ENCODE measurements at regions not wholly inside any gene's neighbourhood (a gene's known extent, or its start where the extent isn't known, plus 50 kb on each side); places are given as distances from the start of the nearest gene placed in this dataset.
"Not testable (repeated sequence)": the region's sequence is repeated elsewhere in the genome, so short reads cannot be mapped to it uniquely, and the experiment has no call there.

DNA sequence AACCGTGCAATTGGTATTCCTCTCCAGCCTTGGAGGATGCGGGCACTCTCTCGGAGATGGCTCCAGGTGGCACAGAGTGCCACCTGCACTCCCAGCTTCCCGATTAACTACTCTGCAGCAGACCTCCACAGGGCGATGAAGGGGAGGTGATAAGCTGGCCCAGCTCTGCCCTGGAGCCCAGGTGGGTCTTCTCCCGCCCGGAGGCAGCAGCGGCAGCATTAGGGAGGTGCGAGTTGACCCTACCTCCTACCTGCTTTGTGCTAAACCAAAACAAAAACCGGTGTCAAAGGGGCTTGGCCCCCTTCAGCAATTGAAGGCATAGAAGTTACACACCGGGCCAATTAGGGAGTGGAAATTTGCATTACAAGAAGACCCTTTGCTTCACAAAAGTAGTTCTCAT, 137.4 kb upstream of the MAMLD1 start:
- Histone ChIP-seq H3K9me3 (ENCODE audit: control insufficient read depth in 2 of 2, insufficient read depth in 1 of 2, low read depth in 1 of 2, low read length in 1 of 2) (no peaks in the 10 kb centered on the region), H3K27me3 (ENCODE audit: control insufficient read depth in 1 of 2, insufficient read depth in 2 of 2, low read length in 2 of 2) (no peaks in the 10 kb centered on the region), H3K36me3 (ENCODE audit: control insufficient read depth in 2 of 2, insufficient read depth in 2 of 2, low read length in 1 of 2) (no peaks in the 10 kb centered on the region), H3K27ac (ENCODE audit: low read depth in 2 of 2, low read length in 1 of 2) (no peak overlapping the region), H3K4me1 (ENCODE audit: control insufficient read depth in 2 of 2, insufficient read depth in 2 of 2, low read length in 1 of 2) (no peaks in the 10 kb centered on the region), H3K4me3 (ENCODE audit: low read depth in 1 of 2, low read length in 2 of 2) (no peak overlapping the region)
- 64 to 75% methylated on average over 11 of the region's 11 CpGs for WGBS, 2 donors

- Histone ChIP-seq H3K9me3 (ENCODE audit: control insufficient read depth in 2 of 2, insufficient read depth in 1 of 2, low read depth in 1 of 2, low read length in 1 of 2) (no peaks in the 10 kb centered on the region), H3K4me1 (ENCODE audit: control insufficient read depth in 2 of 2, insufficient read depth in 2 of 2, low read length in 1 of 2) (no peaks in the 10 kb centered on the region), H3K27ac (ENCODE audit: low read depth in 2 of 2, low read length in 1 of 2) (no peak overlapping the region), H3K27me3 (ENCODE audit: control insufficient read depth in 1 of 2, insufficient read depth in 2 of 2, low read length in 2 of 2) (no peaks in the 10 kb centered on the region), H3K4me3 (ENCODE audit: low read depth in 1 of 2, low read length in 2 of 2) (no peak overlapping the region), H3K36me3 (ENCODE audit: control insufficient read depth in 2 of 2, insufficient read depth in 2 of 2, low read length in 1 of 2) (no peaks in the 10 kb centered on the region)
- 61 to 86% methylated on average over 9 of the region's 9 CpGs for WGBS, 2 donors
Observed at GRCh38 chrX:150226223-150226965, 136.7 kb upstream of the MAMLD1 start.

DNA sequence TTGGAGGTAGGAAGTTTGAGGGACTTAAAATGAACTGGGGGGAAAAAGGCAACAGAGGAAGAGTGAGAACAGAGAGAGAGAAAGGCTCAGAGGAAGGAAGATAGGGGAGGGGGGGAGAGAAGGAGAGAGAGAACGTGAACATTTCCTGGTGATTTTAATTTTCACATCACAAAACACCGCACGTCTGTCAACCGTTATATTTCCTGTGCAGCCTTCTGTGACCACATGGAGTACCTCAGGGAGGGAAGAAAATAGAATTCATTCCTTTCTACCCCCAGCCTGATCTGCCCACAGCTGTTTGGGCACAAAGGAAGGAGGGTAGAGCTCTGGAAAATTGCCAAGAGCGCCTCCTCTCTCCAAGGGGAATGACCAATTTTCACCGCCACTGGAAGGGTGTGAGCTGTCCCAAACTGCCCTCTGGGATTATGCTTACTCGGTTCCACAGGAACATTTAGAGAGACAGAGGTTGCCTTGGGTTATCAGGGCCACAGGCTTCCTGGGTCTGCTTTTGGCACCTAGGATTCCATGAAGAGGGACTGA, 135.7 kb upstream of the MAMLD1 start:
- Histone ChIP-seq H3K27me3 (ENCODE audit: control insufficient read depth in 1 of 2, insufficient read depth in 2 of 2, low read length in 2 of 2) (no peaks in the 10 kb centered on the region), H3K9me3 (ENCODE audit: control insufficient read depth in 2 of 2, insufficient read depth in 1 of 2, low read depth in 1 of 2, low read length in 1 of 2) (no peaks in the 10 kb centered on the region), H3K27ac (ENCODE audit: low read depth in 2 of 2, low read length in 1 of 2) (no peak overlapping the region), H3K4me3 (ENCODE audit: low read depth in 1 of 2, low read length in 2 of 2) (no peak overlapping the region), H3K4me1 (ENCODE audit: control insufficient read depth in 2 of 2, insufficient read depth in 2 of 2, low read length in 1 of 2) (no peaks in the 10 kb centered on the region), H3K36me3 (ENCODE audit: control insufficient read depth in 2 of 2, insufficient read depth in 2 of 2, low read length in 1 of 2) (no peaks in the 10 kb centered on the region)
- WGBS, 2 donors: 58 to 70% methylated on average over 7 of the region's 7 CpGs

DNA sequence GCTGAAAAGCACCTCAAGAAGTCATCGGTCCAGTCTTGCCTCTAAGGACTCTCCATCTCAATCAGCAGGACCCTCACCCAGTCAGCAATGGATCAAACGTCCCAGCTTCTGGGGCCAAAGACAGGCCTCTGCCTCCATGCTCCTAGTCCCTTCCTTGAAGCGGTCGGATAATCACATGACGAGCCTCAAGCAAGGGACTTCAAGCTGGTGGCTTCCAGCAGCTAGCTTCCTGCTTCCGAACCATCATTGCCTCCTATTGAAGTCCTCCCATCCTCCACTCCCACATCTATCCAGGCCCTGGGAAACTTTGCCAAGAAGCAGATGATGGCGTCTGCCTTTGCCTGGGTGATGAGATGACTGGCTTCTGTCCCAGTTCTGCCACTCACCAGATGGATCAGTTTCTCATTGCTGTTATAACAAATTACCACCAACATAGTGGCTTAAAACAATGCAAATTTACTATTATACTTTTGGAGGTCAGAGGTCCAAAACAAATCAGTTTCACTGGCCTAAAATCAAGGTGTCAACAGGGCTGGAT, 135.2 kb upstream of the MAMLD1 start:
- H3K9me3 ChIP-seq (ENCODE audit: control insufficient read depth in 2 of 2, insufficient read depth in 1 of 2, low read depth in 1 of 2, low read length in 1 of 2): no peaks in the 10 kb centered on the region
- WGBS, 2 donors: 79 to 86% methylated on average over 7 of the region's 7 CpGs
- no peak overlapping the region for H3K4me3 ChIP-seq (ENCODE audit: low read depth in 1 of 2, low read length in 2 of 2)
- H3K27ac ChIP-seq (ENCODE audit: low read depth in 2 of 2, low read length in 1 of 2): no peak overlapping the region
- no peaks in the 10 kb centered on the region for H3K36me3 ChIP-seq (ENCODE audit: control insufficient read depth in 2 of 2, insufficient read depth in 2 of 2, low read length in 1 of 2)
- H3K4me1 ChIP-seq (ENCODE audit: control insufficient read depth in 2 of 2, insufficient read depth in 2 of 2, low read length in 1 of 2): no peaks in the 10 kb centered on the region
- no peaks in the 10 kb centered on the region for H3K27me3 ChIP-seq (ENCODE audit: control insufficient read depth in 1 of 2, insufficient read depth in 2 of 2, low read length in 2 of 2)

DNA sequence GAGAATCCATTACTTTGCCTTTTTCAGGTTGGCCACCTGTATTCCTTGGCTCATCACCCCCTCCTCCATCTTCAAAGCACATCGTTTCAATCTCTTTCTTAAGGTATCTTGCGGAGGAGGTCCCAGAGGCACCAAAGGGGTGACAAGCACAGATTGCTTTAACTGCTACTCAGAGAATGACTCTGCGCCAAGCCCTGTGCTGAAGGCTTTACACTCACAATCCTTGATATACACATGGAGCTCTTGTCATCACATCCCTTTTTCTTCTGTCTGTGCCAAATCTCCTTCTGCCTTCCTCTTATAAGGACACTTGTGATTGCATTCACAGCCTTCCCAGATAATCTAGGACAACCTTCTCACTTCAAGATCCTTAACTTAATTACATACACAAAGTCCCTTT, 134.7 kb upstream of the MAMLD1 start:
- Histone ChIP-seq H3K9me3 (ENCODE audit: control insufficient read depth in 2 of 2, insufficient read depth in 1 of 2, low read depth in 1 of 2, low read length in 1 of 2) (no peaks in the 10 kb centered on the region), H3K27ac (ENCODE audit: low read depth in 2 of 2, low read length in 1 of 2) (no peak overlapping the region), H3K36me3 (ENCODE audit: control insufficient read depth in 2 of 2, insufficient read depth in 2 of 2, low read length in 1 of 2) (no peaks in the 10 kb centered on the region), H3K4me1 (ENCODE audit: control insufficient read depth in 2 of 2, insufficient read depth in 2 of 2, low read length in 1 of 2) (no peaks in the 10 kb centered on the region), H3K27me3 (ENCODE audit: control insufficient read depth in 1 of 2, insufficient read depth in 2 of 2, low read length in 2 of 2) (no peaks in the 10 kb centered on the region), H3K4me3 (ENCODE audit: low read depth in 1 of 2, low read length in 2 of 2) (no peak overlapping the region)
- WGBS, 2 donors: 82 to 88% methylated on average over 3 of the region's 3 CpGs

- no peaks in the 10 kb centered on the region for H3K4me1 ChIP-seq (ENCODE audit: control insufficient read depth in 2 of 2, insufficient read depth in 2 of 2, low read length in 1 of 2)
- no peak overlapping the region for H3K27ac ChIP-seq (ENCODE audit: low read depth in 2 of 2, low read length in 1 of 2)
- WGBS, 2 donors: 100% methylated on average over 1 of the region's 1 CpG
- no peaks in the 10 kb centered on the region for H3K36me3 ChIP-seq (ENCODE audit: control insufficient read depth in 2 of 2, insufficient read depth in 2 of 2, low read length in 1 of 2)
- H3K9me3 ChIP-seq (ENCODE audit: control insufficient read depth in 2 of 2, insufficient read depth in 1 of 2, low read depth in 1 of 2, low read length in 1 of 2): no peaks in the 10 kb centered on the region
- no peaks in the 10 kb centered on the region for H3K27me3 ChIP-seq (ENCODE audit: control insufficient read depth in 1 of 2, insufficient read depth in 2 of 2, low read length in 2 of 2)
- H3K4me3 ChIP-seq (ENCODE audit: low read depth in 1 of 2, low read length in 2 of 2): no peak overlapping the region
Observed at GRCh38 chrX:150229030-150229429, 134.1 kb upstream of the MAMLD1 start.

DNA sequence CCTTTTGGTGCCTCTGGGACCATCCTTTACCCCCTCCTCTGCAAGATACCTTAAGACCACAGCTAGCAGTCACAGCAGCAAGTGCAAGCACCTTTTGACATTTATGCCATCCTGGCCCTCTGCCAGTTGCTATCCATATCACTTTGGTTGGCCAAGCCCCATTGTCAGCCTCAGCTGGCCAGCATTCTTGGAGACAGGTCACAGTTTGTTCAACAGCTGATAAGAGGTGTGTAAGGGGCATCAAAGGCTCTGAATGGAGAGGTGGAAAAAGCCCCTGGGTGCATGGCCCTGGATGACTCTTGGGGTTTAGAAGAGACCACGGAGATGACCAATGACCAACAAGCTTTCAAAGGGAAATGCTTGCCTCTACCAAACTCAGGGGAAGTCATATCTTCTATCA, 133.6 kb upstream of the MAMLD1 start:
- Histone ChIP-seq H3K4me3 (ENCODE audit: low read depth in 1 of 2, low read length in 2 of 2) (no peak overlapping the region), H3K27ac (ENCODE audit: low read depth in 2 of 2, low read length in 1 of 2) (no peak overlapping the region), H3K4me1 (ENCODE audit: control insufficient read depth in 2 of 2, insufficient read depth in 2 of 2, low read length in 1 of 2) (no peaks in the 10 kb centered on the region), H3K27me3 (ENCODE audit: control insufficient read depth in 1 of 2, insufficient read depth in 2 of 2, low read length in 2 of 2) (no peaks in the 10 kb centered on the region), H3K9me3 (ENCODE audit: control insufficient read depth in 2 of 2, insufficient read depth in 1 of 2, low read depth in 1 of 2, low read length in 1 of 2) (no peaks in the 10 kb centered on the region), H3K36me3 (ENCODE audit: control insufficient read depth in 2 of 2, insufficient read depth in 2 of 2, low read length in 1 of 2) (no peaks in the 10 kb centered on the region)
- WGBS, 2 donors: 44 to 64% methylated on average over 1 of the region's 1 CpG

DNA sequence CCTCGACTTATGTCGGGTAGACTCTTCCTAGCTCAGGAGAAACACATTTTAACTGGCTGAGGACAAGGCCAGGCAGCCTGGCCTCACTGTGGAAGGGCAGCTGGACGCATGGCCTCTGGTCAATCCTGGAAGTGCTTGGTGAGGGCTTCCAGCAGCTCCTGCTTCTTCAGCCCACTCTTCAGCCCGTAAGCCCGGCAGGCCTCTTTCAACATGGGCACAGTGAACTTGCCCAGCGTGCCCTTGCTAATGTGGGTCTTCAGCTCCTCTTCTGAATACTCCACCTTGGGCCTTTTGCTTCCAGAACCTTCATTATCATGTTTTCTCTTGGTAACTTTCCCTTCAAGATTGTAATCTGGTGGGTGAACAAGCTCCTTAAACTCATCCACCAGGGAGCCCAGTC, 132.2 kb upstream of the MAMLD1 start:
- not testable (repeated sequence) for H3K27me3 ChIP-seq (ENCODE audit: control insufficient read depth in 1 of 2, insufficient read depth in 2 of 2, low read length in 2 of 2)

GRCh38 chrX:150231368-150231767, 131.7 kb upstream of the MAMLD1 start:
- H3K36me3 ChIP-seq (ENCODE audit: control insufficient read depth in 2 of 2, insufficient read depth in 2 of 2, low read length in 1 of 2); H3K4me3 ChIP-seq (ENCODE audit: low read depth in 1 of 2, low read length in 2 of 2); H3K9me3 ChIP-seq (ENCODE audit: control insufficient read depth in 2 of 2, insufficient read depth in 1 of 2, low read depth in 1 of 2, low read length in 1 of 2); H3K27ac ChIP-seq (ENCODE audit: low read depth in 2 of 2, low read length in 1 of 2); H3K27me3 ChIP-seq (ENCODE audit: control insufficient read depth in 1 of 2, insufficient read depth in 2 of 2, low read length in 2 of 2); H3K4me1 ChIP-seq (ENCODE audit: control insufficient read depth in 2 of 2, insufficient read depth in 2 of 2, low read length in 1 of 2): not testable (repeated sequence)
- 86 to 89% methylated on average over 6 of the region's 6 CpGs for whole genome bisulfite sequencing, 2 donors

More for the DNA sequence above, 132.2 kb upstream of the MAMLD1 start:
- H3K27ac ChIP-seq (ENCODE audit: low read depth in 2 of 2, low read length in 1 of 2); H3K9me3 ChIP-seq (ENCODE audit: control insufficient read depth in 2 of 2, insufficient read depth in 1 of 2, low read depth in 1 of 2, low read length in 1 of 2); H3K4me1 ChIP-seq (ENCODE audit: control insufficient read depth in 2 of 2, insufficient read depth in 2 of 2, low read length in 1 of 2); H3K4me3 ChIP-seq (ENCODE audit: low read depth in 1 of 2, low read length in 2 of 2); H3K36me3 ChIP-seq (ENCODE audit: control insufficient read depth in 2 of 2, insufficient read depth in 2 of 2, low read length in 1 of 2): not testable (repeated sequence)
- 81 to 89% methylated on average over 4 to 6 of the region's 6 CpGs for WGBS, 2 donors

DNA sequence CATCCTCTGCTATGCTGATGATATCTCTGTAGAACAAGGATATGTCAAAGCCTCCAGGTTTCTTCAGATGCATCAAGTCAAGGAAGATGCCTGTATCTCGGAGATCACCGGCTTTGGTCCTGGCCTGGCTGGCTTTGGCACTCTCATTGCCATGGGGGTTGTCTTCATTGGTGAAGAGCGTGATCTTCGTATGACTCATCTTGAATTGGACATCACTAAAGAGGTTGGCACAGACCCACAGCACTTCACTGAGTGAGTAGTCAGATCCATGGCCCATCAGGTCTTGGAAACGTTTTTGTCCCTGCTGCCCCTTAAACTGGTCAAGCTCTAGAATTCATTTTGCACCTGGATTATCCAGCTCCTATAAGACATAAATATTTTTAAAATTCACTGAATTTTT, 130.9 kb upstream of the MAMLD1 start:
- H3K27ac ChIP-seq (ENCODE audit: low read depth in 2 of 2, low read length in 1 of 2); H3K9me3 ChIP-seq (ENCODE audit: control insufficient read depth in 2 of 2, insufficient read depth in 1 of 2, low read depth in 1 of 2, low read length in 1 of 2); H3K36me3 ChIP-seq (ENCODE audit: control insufficient read depth in 2 of 2, insufficient read depth in 2 of 2, low read length in 1 of 2); H3K27me3 ChIP-seq (ENCODE audit: control insufficient read depth in 1 of 2, insufficient read depth in 2 of 2, low read length in 2 of 2); H3K4me1 ChIP-seq (ENCODE audit: control insufficient read depth in 2 of 2, insufficient read depth in 2 of 2, low read length in 1 of 2); H3K4me3 ChIP-seq (ENCODE audit: low read depth in 1 of 2, low read length in 2 of 2): not testable (repeated sequence)
- 66 to 71% methylated on average over 5 of the region's 5 CpGs for WGBS, 2 donors
